ENCODE measurements at regions not wholly inside any gene's neighbourhood (a gene's known extent, or its start where the extent isn't known, plus 50 kb on each side); places are given as distances from the start of the nearest gene placed in this dataset.

GRCh38 chr10:9681655-9682054, 1336.0 kb upstream of the CELF2 start:
- TF ChIP-seq CTCF (IDR thresholded peaks at IDR 0.05 in 2 of 3, conservative IDR thresholded peaks at IDR 0.05 in 1 of 3; ENCODE audit: borderline replicate concordance in 1 of 3, insufficient read depth in 1 of 3, low read depth in 2 of 3, low read length in 2 of 3), result no peak
- no peak for TF ChIP-seq REST (IDR thresholded peaks at IDR 0.05; ENCODE audit: low read depth)
- TF ChIP-seq, protein P1, sequence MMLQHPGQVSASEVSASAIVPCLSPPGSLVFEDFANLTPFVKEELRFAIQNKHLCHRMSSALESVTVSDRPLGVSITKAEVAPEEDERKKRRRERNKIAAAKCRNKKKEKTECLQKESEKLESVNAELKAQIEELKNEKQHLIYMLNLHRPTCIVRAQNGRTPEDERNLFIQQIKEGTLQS (IDR thresholded peaks at IDR 0.05), result no peak

Data from HCT116 (cell line).